ENCODE measurements at regions not wholly inside any gene's neighbourhood (a gene's known extent, or its start where the extent isn't known, plus 50 kb on each side); places are given as distances from the start of the nearest gene placed in this dataset.

DNA sequence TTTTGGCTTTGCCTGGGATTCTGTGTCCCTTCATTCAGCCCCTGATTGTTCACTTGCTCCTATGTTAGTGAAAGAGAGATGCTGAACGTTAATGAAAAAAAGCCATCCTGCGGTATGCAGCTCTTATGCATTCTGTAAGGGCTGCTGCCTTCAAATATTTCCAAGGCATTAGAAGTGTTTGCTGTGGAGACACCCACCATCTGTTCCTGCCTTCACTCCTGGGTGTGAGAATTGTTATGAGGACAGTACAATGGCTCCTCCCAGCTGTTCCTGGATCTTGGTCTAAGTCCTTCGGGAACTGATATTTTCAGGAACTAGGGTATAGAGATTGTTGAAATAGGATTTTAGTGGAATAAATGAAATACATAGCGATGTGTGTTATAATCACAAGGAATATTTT lies 427.1 kb upstream of the FAM47C start:
- no peak overlapping the region for H3K4me2 ChIP-seq
- peaks cover 5% of the 10 kb centered on the region; the same call in 1 of the 2 replicates for H3K4me1 ChIP-seq (ENCODE audit: insufficient read depth)
- H3K4me3 Mint-ChIP-seq, result no peak overlapping the region
- TF ChIP-seq NANOG (IDR thresholded peaks at IDR 0.05; ENCODE audit: borderline replicate concordance) (no peak), EZH2phosphoT487 (IDR thresholded peaks at IDR 0.05; ENCODE audit: unreplicated experiment) (no peak), EZH2 (IDR thresholded peaks at IDR 0.05; ENCODE audit: low read depth, unreplicated experiment) (no peak), POLR2AphosphoS5 (IDR thresholded peaks at IDR 0.05; ENCODE audit: low read depth) (no peak), ZNF114 (CRISPR knock-in tag; IDR thresholded peaks at IDR 0.05) (no peak), STAT1 (IDR thresholded peaks at IDR 0.05; ENCODE audit: unreplicated experiment) (no peak), ZNF331 (CRISPR knock-in tag; IDR thresholded peaks at IDR 0.05; ENCODE audit: low read depth) (no peak)
- TF ChIP-seq, protein P1, sequence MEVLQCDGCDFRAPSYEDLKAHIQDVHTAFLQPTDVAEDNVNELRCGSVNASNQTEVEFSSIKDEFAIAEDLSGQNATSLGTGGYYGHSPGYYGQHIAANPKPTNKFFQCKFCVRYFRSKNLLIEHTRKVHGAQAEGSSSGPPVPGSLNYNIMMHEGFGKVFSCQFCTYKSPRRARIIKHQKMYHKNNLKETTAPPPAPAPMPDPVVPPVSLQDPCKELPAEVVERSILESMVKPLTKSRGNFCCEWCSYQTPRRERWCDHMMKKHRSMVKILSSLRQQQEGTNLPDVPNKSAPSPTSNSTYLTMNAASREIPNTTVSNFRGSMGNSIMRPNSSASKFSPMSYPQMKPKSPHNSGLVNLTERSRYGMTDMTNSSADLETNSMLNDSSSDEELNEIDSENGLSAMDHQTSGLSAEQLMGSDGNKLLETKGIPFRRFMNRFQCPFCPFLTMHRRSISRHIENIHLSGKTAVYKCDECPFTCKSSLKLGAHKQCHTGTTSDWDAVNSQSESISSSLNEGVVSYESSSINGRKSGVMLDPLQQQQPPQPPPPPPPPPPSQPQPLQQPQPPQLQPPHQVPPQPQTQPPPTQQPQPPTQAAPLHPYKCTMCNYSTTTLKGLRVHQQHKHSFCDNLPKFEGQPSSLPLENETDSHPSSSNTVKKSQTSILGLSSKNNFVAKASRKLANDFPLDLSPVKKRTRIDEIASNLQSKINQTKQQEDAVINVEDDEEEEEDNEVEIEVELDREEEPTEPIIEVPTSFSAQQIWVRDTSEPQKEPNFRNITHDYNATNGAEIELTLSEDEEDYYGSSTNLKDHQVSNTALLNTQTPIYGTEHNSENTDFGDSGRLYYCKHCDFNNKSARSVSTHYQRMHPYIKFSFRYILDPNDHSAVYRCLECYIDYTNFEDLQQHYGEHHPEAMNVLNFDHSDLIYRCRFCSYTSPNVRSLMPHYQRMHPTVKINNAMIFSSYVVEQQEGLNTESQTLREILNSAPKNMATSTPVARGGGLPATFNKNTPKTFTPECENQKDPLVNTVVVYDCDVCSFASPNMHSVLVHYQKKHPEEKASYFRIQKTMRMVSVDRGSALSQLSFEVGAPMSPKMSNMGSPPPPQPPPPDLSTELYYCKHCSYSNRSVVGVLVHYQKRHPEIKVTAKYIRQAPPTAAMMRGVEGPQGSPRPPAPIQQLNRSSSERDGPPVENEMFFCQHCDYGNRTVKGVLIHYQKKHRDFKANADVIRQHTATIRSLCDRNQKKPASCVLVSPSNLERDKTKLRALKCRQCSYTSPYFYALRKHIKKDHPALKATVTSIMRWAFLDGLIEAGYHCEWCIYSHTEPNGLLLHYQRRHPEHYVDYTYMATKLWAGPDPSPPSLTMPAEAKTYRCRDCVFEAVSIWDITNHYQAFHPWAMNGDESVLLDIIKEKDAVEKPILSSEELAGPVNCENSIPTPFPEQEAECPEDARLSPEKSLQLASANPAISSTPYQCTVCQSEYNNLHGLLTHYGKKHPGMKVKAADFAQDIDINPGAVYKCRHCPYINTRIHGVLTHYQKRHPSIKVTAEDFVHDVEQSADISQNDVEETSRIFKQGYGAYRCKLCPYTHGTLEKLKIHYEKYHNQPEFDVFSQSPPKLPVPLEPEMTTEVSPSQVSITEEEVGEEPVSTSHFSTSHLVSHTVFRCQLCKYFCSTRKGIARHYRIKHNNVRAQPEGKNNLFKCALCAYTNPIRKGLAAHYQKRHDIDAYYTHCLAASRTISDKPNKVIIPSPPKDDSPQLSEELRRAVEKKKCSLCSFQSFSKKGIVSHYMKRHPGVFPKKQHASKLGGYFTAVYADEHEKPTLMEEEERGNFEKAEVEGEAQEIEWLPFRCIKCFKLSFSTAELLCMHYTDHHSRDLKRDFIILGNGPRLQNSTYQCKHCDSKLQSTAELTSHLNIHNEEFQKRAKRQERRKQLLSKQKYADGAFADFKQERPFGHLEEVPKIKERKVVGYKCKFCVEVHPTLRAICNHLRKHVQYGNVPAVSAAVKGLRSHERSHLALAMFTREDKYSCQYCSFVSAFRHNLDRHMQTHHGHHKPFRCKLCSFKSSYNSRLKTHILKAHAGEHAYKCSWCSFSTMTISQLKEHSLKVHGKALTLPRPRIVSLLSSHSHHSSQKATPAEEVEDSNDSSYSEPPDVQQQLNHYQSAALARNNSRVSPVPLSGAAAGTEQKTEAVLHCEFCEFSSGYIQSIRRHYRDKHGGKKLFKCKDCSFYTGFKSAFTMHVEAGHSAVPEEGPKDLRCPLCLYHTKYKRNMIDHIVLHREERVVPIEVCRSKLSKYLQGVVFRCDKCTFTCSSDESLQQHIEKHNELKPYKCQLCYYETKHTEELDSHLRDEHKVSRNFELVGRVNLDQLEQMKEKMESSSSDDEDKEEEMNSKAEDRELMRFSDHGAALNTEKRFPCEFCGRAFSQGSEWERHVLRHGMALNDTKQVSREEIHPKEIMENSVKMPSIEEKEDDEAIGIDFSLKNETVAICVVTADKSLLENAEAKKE (CRISPR knock-in tag; IDR thresholded peaks at IDR 0.05), result no peak
- TF ChIP-seq, protein P2, sequence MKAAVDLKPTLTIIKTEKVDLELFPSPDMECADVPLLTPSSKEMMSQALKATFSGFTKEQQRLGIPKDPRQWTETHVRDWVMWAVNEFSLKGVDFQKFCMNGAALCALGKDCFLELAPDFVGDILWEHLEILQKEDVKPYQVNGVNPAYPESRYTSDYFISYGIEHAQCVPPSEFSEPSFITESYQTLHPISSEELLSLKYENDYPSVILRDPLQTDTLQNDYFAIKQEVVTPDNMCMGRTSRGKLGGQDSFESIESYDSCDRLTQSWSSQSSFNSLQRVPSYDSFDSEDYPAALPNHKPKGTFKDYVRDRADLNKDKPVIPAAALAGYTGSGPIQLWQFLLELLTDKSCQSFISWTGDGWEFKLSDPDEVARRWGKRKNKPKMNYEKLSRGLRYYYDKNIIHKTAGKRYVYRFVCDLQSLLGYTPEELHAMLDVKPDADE (IDR thresholded peaks at IDR 0.05), result no peak
- TF ChIP-seq, protein P3, sequence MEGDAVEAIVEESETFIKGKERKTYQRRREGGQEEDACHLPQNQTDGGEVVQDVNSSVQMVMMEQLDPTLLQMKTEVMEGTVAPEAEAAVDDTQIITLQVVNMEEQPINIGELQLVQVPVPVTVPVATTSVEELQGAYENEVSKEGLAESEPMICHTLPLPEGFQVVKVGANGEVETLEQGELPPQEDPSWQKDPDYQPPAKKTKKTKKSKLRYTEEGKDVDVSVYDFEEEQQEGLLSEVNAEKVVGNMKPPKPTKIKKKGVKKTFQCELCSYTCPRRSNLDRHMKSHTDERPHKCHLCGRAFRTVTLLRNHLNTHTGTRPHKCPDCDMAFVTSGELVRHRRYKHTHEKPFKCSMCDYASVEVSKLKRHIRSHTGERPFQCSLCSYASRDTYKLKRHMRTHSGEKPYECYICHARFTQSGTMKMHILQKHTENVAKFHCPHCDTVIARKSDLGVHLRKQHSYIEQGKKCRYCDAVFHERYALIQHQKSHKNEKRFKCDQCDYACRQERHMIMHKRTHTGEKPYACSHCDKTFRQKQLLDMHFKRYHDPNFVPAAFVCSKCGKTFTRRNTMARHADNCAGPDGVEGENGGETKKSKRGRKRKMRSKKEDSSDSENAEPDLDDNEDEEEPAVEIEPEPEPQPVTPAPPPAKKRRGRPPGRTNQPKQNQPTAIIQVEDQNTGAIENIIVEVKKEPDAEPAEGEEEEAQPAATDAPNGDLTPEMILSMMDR (conservative IDR thresholded peaks at IDR 0.05; ENCODE audit: low read depth in 2 of 2), result no peak
- no peaks in the 10 kb centered on the region for H3F3A ChIP-seq (replicated peaks; ENCODE audit: low read depth)
- no peaks in the 10 kb centered on the region for H3K9me2 ChIP-seq (ENCODE audit: insufficient read depth)
- H3K4me1 Mint-ChIP-seq, result peaks cover 10% of the 10 kb centered on the region; the same call in 2 of the 3 replicates
- no peak overlapping the region for H3K4me3 ChIP-seq
- no peaks in the 10 kb centered on the region for H3K36me3 Mint-ChIP-seq (ENCODE audit: low read depth)
- H3K27me3 Mint-ChIP-seq (ENCODE audit: insufficient read depth, low read depth, poor library complexity), result no peaks in the 10 kb centered on the region
- no peaks in the 10 kb centered on the region for H3K36me3 ChIP-seq (ENCODE audit: insufficient read depth)
- H3K27me3 ChIP-seq (ENCODE audit: insufficient read depth), result no peaks in the 10 kb centered on the region
- H4K20me1 ChIP-seq (replicated peaks; ENCODE audit: insufficient read depth), result no peaks in the 10 kb centered on the region
- H3K9me3 Mint-ChIP-seq, result no peaks in the 10 kb centered on the region
- DNase-seq (ENCODE audit: low spot score) (no peak), ATAC-seq (no peak)
- no peak overlapping the region for H3K27ac ChIP-seq (ENCODE audit: low read depth)
- no peak overlapping the region for H3K27ac Mint-ChIP-seq
- H2AFZ ChIP-seq, result no peak overlapping the region
- H3K79me2 ChIP-seq (replicated peaks; ENCODE audit: insufficient read depth), result no peaks in the 10 kb centered on the region
